ENCODE measurements at regions not wholly inside any gene's neighbourhood (a gene's known extent, or its start where the extent isn't known, plus 50 kb on each side); places are given as distances from the start of the nearest gene placed in this dataset.

DNA sequence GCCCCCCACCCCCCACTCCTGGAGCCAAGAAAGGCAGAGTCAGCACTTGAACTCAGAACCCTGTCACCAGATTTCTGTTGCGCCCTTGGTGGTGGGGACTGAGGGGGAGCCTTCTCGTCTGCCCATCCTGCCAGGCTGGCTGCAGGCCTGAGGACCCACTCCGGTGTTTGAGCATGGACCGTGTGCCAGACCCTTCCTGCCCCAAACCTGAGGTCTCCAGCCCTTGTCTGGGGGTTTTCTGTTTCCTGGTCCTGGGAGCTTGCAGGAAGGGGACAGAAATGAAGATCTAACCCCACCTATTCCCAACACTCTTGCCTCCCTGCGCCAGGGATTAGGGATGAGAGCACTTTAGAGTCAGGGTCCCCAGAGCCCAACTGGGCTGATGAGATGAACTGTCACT, 190.6 kb downstream of the HAUS1 start:
- no peak for TF ChIP-seq POLR2AphosphoS5 (IDR thresholded peaks at IDR 0.05; ENCODE audit: insufficient read depth in 1 of 2, low read depth in 1 of 2)
- TF ChIP-seq, protein P1, sequence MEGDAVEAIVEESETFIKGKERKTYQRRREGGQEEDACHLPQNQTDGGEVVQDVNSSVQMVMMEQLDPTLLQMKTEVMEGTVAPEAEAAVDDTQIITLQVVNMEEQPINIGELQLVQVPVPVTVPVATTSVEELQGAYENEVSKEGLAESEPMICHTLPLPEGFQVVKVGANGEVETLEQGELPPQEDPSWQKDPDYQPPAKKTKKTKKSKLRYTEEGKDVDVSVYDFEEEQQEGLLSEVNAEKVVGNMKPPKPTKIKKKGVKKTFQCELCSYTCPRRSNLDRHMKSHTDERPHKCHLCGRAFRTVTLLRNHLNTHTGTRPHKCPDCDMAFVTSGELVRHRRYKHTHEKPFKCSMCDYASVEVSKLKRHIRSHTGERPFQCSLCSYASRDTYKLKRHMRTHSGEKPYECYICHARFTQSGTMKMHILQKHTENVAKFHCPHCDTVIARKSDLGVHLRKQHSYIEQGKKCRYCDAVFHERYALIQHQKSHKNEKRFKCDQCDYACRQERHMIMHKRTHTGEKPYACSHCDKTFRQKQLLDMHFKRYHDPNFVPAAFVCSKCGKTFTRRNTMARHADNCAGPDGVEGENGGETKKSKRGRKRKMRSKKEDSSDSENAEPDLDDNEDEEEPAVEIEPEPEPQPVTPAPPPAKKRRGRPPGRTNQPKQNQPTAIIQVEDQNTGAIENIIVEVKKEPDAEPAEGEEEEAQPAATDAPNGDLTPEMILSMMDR (IDR thresholded peaks at IDR 0.05), result no peak
- TF ChIP-seq POLR2A (IDR thresholded peaks at IDR 0.05), result no peak

Measured in vagina (tissue), 2 donors.